ENCODE measurements at regions not wholly inside any gene's neighbourhood (a gene's known extent, or its start where the extent isn't known, plus 50 kb on each side); places are given as distances from the start of the nearest gene placed in this dataset.

- Histone ChIP-seq H3K36me3 (no peaks in the 10 kb centered on the region), H3K4me3 (no peak overlapping the region), H3K4me1 (ENCODE audit: insufficient read depth) (no peaks in the 10 kb centered on the region), H3K9me3 (no peaks in the 10 kb centered on the region), H3K27ac (no peak overlapping the region), H3K27me3 (no peaks in the 10 kb centered on the region)
- WGBS, 3 donors: 90 to 91% (median 90%) methylated on average over 6 of the region's 6 CpGs
- TF ChIP-seq CTCF (IDR thresholded peaks at IDR 0.05) (no peak), POLR2A (IDR thresholded peaks at IDR 0.05) (no peak), EP300 (IDR thresholded peaks at IDR 0.05) (no peak)
- intact Hi-C loops (cut with DNase I): no loop called here
- no peak for DNase-seq
Observed at GRCh38 chr15:29386523-29386922, 116.9 kb upstream of the NSMCE3 start.

GRCh38 chr15:29383367-29383766 lies 113.7 kb upstream of the NSMCE3 start:
- no peaks in the 10 kb centered on the region for H3K4me1 ChIP-seq (ENCODE audit: insufficient read depth)
- no peak for DNase-seq
- intact Hi-C loops (cut with DNase I): no loop called here
- H3K27ac ChIP-seq: no peak overlapping the region
- no peak overlapping the region for H3K4me3 ChIP-seq
- no peaks in the 10 kb centered on the region for H3K36me3 ChIP-seq
- no peaks in the 10 kb centered on the region for H3K9me3 ChIP-seq
- TF ChIP-seq EP300 (IDR thresholded peaks at IDR 0.05) (no peak), CTCF (IDR thresholded peaks at IDR 0.05) (no peak), POLR2A (IDR thresholded peaks at IDR 0.05) (no peak)
- 82 to 88% (median 87%) methylated on average over 4 of the region's 4 CpGs for WGBS, 3 donors
- no peaks in the 10 kb centered on the region for H3K27me3 ChIP-seq

GRCh38 chr15:29382862-29383261 lies 113.2 kb upstream of the NSMCE3 start:
- TF ChIP-seq CTCF (IDR thresholded peaks at IDR 0.05): no peak
- TF ChIP-seq EP300 (IDR thresholded peaks at IDR 0.05): no peak
- TF ChIP-seq POLR2A (IDR thresholded peaks at IDR 0.05): no peak
- H3K27ac ChIP-seq: no peak overlapping the region
- no peaks in the 10 kb centered on the region for H3K27me3 ChIP-seq
- no peak for DNase-seq
- H3K4me3 ChIP-seq: no peak overlapping the region
- WGBS, 3 donors: 51 to 68% (median 65%) methylated on average over 8 of the region's 8 CpGs
- no peaks in the 10 kb centered on the region for H3K9me3 ChIP-seq
- H3K36me3 ChIP-seq: no peaks in the 10 kb centered on the region
- intact Hi-C loops (cut with DNase I): no loop called here
- H3K4me1 ChIP-seq (ENCODE audit: insufficient read depth): no peaks in the 10 kb centered on the region

GRCh38 chr15:29380466-29380865 lies 110.8 kb upstream of the NSMCE3 start:
- Histone ChIP-seq H3K4me1 (ENCODE audit: insufficient read depth) (no peaks in the 10 kb centered on the region), H3K36me3 (no peaks in the 10 kb centered on the region), H3K9me3 (no peaks in the 10 kb centered on the region), H3K27me3 (no peaks in the 10 kb centered on the region), H3K4me3 (no peak overlapping the region), H3K27ac (no peak overlapping the region)
- intact Hi-C loops (cut with DNase I): no loop called here
- DNase-seq: no peak
- 88 to 92% (median 88%) methylated on average over 6 of the region's 6 CpGs for WGBS, 3 donors
- TF ChIP-seq EP300 (IDR thresholded peaks at IDR 0.05) (no peak), CTCF (IDR thresholded peaks at IDR 0.05) (no peak), POLR2A (IDR thresholded peaks at IDR 0.05) (no peak)

GRCh38 chr15:29379647-29380046 lies 110.0 kb upstream of the NSMCE3 start:
- H3K4me1 ChIP-seq (ENCODE audit: insufficient read depth): no peaks in the 10 kb centered on the region
- no peaks in the 10 kb centered on the region for H3K36me3 ChIP-seq
- H3K9me3 ChIP-seq: no peaks in the 10 kb centered on the region
- no peak overlapping the region for H3K4me3 ChIP-seq
- no peak for DNase-seq
- H3K27ac ChIP-seq: no peak overlapping the region
- TF ChIP-seq CTCF (IDR thresholded peaks at IDR 0.05): no peak
- TF ChIP-seq POLR2A (IDR thresholded peaks at IDR 0.05): no peak
- TF ChIP-seq EP300 (IDR thresholded peaks at IDR 0.05): no peak
- H3K27me3 ChIP-seq: no peaks in the 10 kb centered on the region
- WGBS, 3 donors: 78 to 87% (median 79%) methylated on average over 9 of the region's 9 CpGs
- intact Hi-C loops (cut with DNase I): no loop called here

Data from ovary (tissue), 7 donors.